ENCODE measurements at regions not wholly inside any gene's neighbourhood (a gene's known extent, or its start where the extent isn't known, plus 50 kb on each side); places are given as distances from the start of the nearest gene placed in this dataset.
A peak's percentile ranks its signal among the peaks of the same experiment; 100 is the strongest.

GRCh38 chr15:94761574-94761973 is 530.2 kb downstream of the MCTP2 start:
- Mint-ChIP-seq H3K4me1 (no peaks in the 10 kb centered on the region; the same call in 1 of the 3 replicates), H3K27ac (no peak overlapping the region)
- 0 out of 2 replicates have a peak, but pooled peaks cover 5% of the 10 kb centered on the region for H3K9me2 ChIP-seq (ENCODE audit: insufficient read depth)

More at GRCh38 chr15:94761574-94761973, 530.2 kb downstream of the MCTP2 start:
- H3K36me3 Mint-ChIP-seq (ENCODE audit: low read depth): no peaks in the 10 kb centered on the region
- H3K79me2 ChIP-seq (replicated peaks; ENCODE audit: insufficient read depth): no peaks in the 10 kb centered on the region
- no peak overlapping the region for H2AFZ ChIP-seq
- H3F3A ChIP-seq (replicated peaks; ENCODE audit: low read depth): no peaks in the 10 kb centered on the region
- H3K4me1 ChIP-seq (ENCODE audit: insufficient read depth): peaks cover 28% of the 10 kb centered on the region
- no peaks in the 10 kb centered on the region for H3K9me3 Mint-ChIP-seq
- peak overlapping the region; percentile 50; the same call in 1 of the 2 replicates for H3K4me2 ChIP-seq
- H3K4me3 ChIP-seq: no peak overlapping the region
- DNase-seq (ENCODE audit: low spot score) (no peak), ATAC-seq (no peak)
- H3K27me3 ChIP-seq (ENCODE audit: insufficient read depth): no peaks in the 10 kb centered on the region
- no peak overlapping the region for H3K4me3 Mint-ChIP-seq
- no peak overlapping the region for H3K27ac ChIP-seq (ENCODE audit: low read depth)
- no peaks in the 10 kb centered on the region for H4K20me1 ChIP-seq (replicated peaks; ENCODE audit: insufficient read depth)
- H3K27me3 Mint-ChIP-seq (ENCODE audit: insufficient read depth, low read depth, poor library complexity): peaks cover 3% of the 10 kb centered on the region
- no peaks in the 10 kb centered on the region for H3K36me3 ChIP-seq (ENCODE audit: insufficient read depth)
- TF ChIP-seq POLR2AphosphoS5 (IDR thresholded peaks at IDR 0.05; ENCODE audit: low read depth) (no peak), ETS1 (IDR thresholded peaks at IDR 0.05) (no peak), STAT1 (IDR thresholded peaks at IDR 0.05; ENCODE audit: unreplicated experiment) (no peak), CTCF (conservative IDR thresholded peaks at IDR 0.05; ENCODE audit: low read depth in 2 of 2) (no peak), CREB1 (CRISPR knock-in tag; IDR thresholded peaks at IDR 0.05; ENCODE audit: low read depth) (no peak), JUNB (IDR thresholded peaks at IDR 0.05; ENCODE audit: unreplicated experiment) (no peak), EZH2phosphoT487 (IDR thresholded peaks at IDR 0.05; ENCODE audit: unreplicated experiment) (no peak), ZNF114 (CRISPR knock-in tag; IDR thresholded peaks at IDR 0.05) (no peak), NANOG (IDR thresholded peaks at IDR 0.05; ENCODE audit: borderline replicate concordance) (no peak), ZNF331 (CRISPR knock-in tag; IDR thresholded peaks at IDR 0.05; ENCODE audit: low read depth) (no peak), EZH2 (IDR thresholded peaks at IDR 0.05; ENCODE audit: low read depth, unreplicated experiment) (no peak)
- TF ChIP-seq, protein P1, sequence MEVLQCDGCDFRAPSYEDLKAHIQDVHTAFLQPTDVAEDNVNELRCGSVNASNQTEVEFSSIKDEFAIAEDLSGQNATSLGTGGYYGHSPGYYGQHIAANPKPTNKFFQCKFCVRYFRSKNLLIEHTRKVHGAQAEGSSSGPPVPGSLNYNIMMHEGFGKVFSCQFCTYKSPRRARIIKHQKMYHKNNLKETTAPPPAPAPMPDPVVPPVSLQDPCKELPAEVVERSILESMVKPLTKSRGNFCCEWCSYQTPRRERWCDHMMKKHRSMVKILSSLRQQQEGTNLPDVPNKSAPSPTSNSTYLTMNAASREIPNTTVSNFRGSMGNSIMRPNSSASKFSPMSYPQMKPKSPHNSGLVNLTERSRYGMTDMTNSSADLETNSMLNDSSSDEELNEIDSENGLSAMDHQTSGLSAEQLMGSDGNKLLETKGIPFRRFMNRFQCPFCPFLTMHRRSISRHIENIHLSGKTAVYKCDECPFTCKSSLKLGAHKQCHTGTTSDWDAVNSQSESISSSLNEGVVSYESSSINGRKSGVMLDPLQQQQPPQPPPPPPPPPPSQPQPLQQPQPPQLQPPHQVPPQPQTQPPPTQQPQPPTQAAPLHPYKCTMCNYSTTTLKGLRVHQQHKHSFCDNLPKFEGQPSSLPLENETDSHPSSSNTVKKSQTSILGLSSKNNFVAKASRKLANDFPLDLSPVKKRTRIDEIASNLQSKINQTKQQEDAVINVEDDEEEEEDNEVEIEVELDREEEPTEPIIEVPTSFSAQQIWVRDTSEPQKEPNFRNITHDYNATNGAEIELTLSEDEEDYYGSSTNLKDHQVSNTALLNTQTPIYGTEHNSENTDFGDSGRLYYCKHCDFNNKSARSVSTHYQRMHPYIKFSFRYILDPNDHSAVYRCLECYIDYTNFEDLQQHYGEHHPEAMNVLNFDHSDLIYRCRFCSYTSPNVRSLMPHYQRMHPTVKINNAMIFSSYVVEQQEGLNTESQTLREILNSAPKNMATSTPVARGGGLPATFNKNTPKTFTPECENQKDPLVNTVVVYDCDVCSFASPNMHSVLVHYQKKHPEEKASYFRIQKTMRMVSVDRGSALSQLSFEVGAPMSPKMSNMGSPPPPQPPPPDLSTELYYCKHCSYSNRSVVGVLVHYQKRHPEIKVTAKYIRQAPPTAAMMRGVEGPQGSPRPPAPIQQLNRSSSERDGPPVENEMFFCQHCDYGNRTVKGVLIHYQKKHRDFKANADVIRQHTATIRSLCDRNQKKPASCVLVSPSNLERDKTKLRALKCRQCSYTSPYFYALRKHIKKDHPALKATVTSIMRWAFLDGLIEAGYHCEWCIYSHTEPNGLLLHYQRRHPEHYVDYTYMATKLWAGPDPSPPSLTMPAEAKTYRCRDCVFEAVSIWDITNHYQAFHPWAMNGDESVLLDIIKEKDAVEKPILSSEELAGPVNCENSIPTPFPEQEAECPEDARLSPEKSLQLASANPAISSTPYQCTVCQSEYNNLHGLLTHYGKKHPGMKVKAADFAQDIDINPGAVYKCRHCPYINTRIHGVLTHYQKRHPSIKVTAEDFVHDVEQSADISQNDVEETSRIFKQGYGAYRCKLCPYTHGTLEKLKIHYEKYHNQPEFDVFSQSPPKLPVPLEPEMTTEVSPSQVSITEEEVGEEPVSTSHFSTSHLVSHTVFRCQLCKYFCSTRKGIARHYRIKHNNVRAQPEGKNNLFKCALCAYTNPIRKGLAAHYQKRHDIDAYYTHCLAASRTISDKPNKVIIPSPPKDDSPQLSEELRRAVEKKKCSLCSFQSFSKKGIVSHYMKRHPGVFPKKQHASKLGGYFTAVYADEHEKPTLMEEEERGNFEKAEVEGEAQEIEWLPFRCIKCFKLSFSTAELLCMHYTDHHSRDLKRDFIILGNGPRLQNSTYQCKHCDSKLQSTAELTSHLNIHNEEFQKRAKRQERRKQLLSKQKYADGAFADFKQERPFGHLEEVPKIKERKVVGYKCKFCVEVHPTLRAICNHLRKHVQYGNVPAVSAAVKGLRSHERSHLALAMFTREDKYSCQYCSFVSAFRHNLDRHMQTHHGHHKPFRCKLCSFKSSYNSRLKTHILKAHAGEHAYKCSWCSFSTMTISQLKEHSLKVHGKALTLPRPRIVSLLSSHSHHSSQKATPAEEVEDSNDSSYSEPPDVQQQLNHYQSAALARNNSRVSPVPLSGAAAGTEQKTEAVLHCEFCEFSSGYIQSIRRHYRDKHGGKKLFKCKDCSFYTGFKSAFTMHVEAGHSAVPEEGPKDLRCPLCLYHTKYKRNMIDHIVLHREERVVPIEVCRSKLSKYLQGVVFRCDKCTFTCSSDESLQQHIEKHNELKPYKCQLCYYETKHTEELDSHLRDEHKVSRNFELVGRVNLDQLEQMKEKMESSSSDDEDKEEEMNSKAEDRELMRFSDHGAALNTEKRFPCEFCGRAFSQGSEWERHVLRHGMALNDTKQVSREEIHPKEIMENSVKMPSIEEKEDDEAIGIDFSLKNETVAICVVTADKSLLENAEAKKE (CRISPR knock-in tag; IDR thresholded peaks at IDR 0.05): no peak
- TF ChIP-seq, protein P2, sequence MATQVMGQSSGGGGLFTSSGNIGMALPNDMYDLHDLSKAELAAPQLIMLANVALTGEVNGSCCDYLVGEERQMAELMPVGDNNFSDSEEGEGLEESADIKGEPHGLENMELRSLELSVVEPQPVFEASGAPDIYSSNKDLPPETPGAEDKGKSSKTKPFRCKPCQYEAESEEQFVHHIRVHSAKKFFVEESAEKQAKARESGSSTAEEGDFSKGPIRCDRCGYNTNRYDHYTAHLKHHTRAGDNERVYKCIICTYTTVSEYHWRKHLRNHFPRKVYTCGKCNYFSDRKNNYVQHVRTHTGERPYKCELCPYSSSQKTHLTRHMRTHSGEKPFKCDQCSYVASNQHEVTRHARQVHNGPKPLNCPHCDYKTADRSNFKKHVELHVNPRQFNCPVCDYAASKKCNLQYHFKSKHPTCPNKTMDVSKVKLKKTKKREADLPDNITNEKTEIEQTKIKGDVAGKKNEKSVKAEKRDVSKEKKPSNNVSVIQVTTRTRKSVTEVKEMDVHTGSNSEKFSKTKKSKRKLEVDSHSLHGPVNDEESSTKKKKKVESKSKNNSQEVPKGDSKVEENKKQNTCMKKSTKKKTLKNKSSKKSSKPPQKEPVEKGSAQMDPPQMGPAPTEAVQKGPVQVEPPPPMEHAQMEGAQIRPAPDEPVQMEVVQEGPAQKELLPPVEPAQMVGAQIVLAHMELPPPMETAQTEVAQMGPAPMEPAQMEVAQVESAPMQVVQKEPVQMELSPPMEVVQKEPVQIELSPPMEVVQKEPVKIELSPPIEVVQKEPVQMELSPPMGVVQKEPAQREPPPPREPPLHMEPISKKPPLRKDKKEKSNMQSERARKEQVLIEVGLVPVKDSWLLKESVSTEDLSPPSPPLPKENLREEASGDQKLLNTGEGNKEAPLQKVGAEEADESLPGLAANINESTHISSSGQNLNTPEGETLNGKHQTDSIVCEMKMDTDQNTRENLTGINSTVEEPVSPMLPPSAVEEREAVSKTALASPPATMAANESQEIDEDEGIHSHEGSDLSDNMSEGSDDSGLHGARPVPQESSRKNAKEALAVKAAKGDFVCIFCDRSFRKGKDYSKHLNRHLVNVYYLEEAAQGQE (IDR thresholded peaks at IDR 0.05; ENCODE audit: unreplicated experiment): no peak
